OCI-LY7 (cell line): ENCODE measurements at regions not wholly inside any gene's neighbourhood (a gene's known extent, or its start where the extent isn't known, plus 50 kb on each side); places are given as distances from the start of the nearest gene placed in this dataset.

Experiments used
- CTCF ChIP-seq: fragments of 200-600 bp; sonication (generic); conservative IDR thresholded peaks from 2 replicates; pipeline ENCODE4 v1.5.1; 2014; ENCODE audit warnings: mild to moderate bottlenecking, antibody characterized with exemption, low read length, moderate library complexity, mixed read lengths
- EZH2phosphoT487 ChIP-seq: fragments of 200-600 bp; sonication (generic); IDR thresholded peaks from 2 replicates; pipeline ENCODE4 v1.6.1; 2018; ENCODE audit warnings: low read depth, borderline replicate concordance, mild to moderate bottlenecking, mixed run types, antibody characterized with exemption, low read length, moderate library complexity, mixed read lengths

GRCh38 chr10:45500304-45500703, 126.3 kb downstream of the ALOX5 start:
- TF ChIP-seq CTCF: no peak
- TF ChIP-seq EZH2phosphoT487: no peak
